ENCODE measurements at regions not wholly inside any gene's neighbourhood (a gene's known extent, or its start where the extent isn't known, plus 50 kb on each side); places are given as distances from the start of the nearest gene placed in this dataset.
"Not testable (repeated sequence)": the region's sequence is repeated elsewhere in the genome, so short reads cannot be mapped to it uniquely, and the experiment has no call there.

DNA sequence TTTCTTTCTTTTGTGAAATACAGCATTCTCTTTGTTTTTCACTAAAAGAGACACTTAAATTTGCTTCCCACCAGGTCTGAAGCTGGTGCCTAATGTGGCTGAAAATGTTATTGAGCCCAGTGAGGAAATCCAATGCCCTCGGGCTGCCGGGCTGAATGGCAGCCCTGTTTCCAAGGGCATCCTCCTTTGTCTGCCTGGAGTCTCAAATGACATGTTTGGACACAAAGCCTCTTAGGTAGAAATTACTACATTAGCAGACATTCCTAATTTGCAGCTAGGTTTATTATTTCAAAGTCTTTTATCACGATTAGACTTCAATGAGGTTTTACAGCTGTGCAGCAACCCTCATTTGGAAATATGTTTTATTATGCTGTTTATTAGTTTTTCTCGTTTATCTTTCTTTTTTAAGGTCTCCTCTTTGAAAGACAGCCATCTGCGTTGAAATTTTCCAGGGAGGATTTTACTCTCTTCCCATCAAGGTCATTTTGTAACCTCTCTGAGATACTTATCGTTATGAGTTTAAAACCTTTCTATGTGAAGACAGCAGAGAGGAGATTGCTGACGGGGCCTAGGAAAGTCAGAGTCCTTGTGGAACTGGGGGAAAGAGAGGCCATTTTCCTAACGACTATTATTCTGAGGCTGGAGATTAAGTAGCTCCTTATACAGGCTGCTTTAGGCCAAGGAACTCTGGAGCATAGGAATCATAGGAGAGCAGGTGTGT lies 59.0 kb upstream of the ZNF532 start:
- Mint-ChIP-seq H3K27me3 (no peaks in the 10 kb centered on the region), H3K36me3 (no peaks in the 10 kb centered on the region), H3K4me3 (no peak overlapping the region), H3K27ac (peak overlapping the region; percentile 60), H3K4me1 (ENCODE audit: unreplicated experiment) (peaks cover 26% of the 10 kb centered on the region), H3K9me3 (peaks cover 4% of the 10 kb centered on the region)
- TF ChIP-seq, protein P1, sequence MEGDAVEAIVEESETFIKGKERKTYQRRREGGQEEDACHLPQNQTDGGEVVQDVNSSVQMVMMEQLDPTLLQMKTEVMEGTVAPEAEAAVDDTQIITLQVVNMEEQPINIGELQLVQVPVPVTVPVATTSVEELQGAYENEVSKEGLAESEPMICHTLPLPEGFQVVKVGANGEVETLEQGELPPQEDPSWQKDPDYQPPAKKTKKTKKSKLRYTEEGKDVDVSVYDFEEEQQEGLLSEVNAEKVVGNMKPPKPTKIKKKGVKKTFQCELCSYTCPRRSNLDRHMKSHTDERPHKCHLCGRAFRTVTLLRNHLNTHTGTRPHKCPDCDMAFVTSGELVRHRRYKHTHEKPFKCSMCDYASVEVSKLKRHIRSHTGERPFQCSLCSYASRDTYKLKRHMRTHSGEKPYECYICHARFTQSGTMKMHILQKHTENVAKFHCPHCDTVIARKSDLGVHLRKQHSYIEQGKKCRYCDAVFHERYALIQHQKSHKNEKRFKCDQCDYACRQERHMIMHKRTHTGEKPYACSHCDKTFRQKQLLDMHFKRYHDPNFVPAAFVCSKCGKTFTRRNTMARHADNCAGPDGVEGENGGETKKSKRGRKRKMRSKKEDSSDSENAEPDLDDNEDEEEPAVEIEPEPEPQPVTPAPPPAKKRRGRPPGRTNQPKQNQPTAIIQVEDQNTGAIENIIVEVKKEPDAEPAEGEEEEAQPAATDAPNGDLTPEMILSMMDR (conservative IDR thresholded peaks at IDR 0.05): no peak
- DNase-seq (ENCODE audit: extremely low spot score, unreplicated experiment): no peak

- Mint-ChIP-seq H3K9me3 (peaks cover 4% of the 10 kb centered on the region), H3K36me3 (no peaks in the 10 kb centered on the region), H3K4me3 (no peak overlapping the region), H3K4me1 (ENCODE audit: unreplicated experiment) (peaks cover 23% of the 10 kb centered on the region), H3K27ac (no peak overlapping the region), H3K27me3 (no peaks in the 10 kb centered on the region)
- DNase-seq (ENCODE audit: extremely low spot score, unreplicated experiment): no peak
- TF ChIP-seq, protein P1 (conservative IDR thresholded peaks at IDR 0.05): no peak
Measured at GRCh38 chr18:58806826-58807714, 57.6 kb upstream of the ZNF532 start.

GRCh38 chr18:58807766-58808165 lies 56.9 kb upstream of the ZNF532 start:
- DNase-seq (ENCODE audit: extremely low spot score, unreplicated experiment): no peak
- Mint-ChIP-seq H3K4me3 (no peak overlapping the region), H3K36me3 (no peaks in the 10 kb centered on the region), H3K27me3 (no peaks in the 10 kb centered on the region), H3K4me1 (ENCODE audit: unreplicated experiment) (peaks cover 23% of the 10 kb centered on the region), H3K27ac (no peak overlapping the region), H3K9me3 (peaks cover 4% of the 10 kb centered on the region)
- TF ChIP-seq, protein P1 (conservative IDR thresholded peaks at IDR 0.05): no peak

- H3K4me1 Mint-ChIP-seq (ENCODE audit: unreplicated experiment): peaks cover 23% of the 10 kb centered on the region
- DNase-seq (ENCODE audit: extremely low spot score, unreplicated experiment): no peak
- no peak overlapping the region for H3K4me3 Mint-ChIP-seq
- TF ChIP-seq, protein P1 (conservative IDR thresholded peaks at IDR 0.05): no peak
- peaks cover 4% of the 10 kb centered on the region for H3K9me3 Mint-ChIP-seq
- no peaks in the 10 kb centered on the region for H3K36me3 Mint-ChIP-seq
- no peaks in the 10 kb centered on the region for H3K27me3 Mint-ChIP-seq
- no peak overlapping the region for H3K27ac Mint-ChIP-seq
Measured at GRCh38 chr18:58808349-58808748, 56.3 kb upstream of the ZNF532 start.

DNA sequence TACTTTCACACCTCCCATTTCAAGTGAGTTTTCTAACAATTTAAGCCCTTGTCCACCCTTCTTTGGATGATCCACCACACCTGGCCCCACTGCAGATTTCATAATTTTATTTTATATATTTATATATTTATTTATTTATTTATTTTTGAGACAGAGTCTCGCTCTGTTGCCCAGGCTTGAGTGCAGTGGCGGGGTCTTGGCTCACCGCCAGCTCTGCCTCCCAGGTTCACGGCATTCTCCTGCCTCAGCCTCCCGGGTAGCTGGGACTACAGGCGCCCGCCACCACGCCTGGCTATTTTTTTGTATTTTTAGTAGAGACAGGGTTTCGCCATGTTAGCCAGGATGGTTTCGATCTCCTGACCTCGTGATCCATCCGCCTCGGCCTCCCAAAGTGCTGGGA lies 52.8 kb upstream of the ZNF532 start:
- not testable (repeated sequence) for H3K4me1 Mint-ChIP-seq (ENCODE audit: unreplicated experiment); H3K36me3 Mint-ChIP-seq; DNase-seq (ENCODE audit: extremely low spot score, unreplicated experiment); H3K27ac Mint-ChIP-seq; H3K27me3 Mint-ChIP-seq; H3K9me3 Mint-ChIP-seq; H3K4me3 Mint-ChIP-seq

DNA sequence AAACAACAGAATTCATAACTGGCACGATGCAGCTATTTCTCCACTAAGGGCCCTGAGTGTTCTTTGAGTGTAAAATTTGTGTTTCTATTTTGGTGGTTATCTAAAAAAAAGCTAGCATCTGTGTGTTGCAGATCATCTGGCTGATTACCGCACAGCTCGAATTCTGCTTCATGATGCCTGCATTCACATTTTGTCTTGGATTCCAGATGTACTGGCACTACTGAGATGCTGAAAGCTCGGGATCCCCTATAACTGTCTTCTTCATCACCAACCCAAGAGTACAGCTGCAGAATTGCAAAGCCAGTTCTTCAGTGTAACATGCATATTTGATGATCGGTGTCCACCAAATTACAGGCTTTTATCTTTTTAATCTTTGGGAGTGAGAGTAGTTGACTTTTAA lies 51.6 kb upstream of the ZNF532 start:
- Mint-ChIP-seq H3K27ac (no peak overlapping the region), H3K36me3 (no peaks in the 10 kb centered on the region), H3K4me1 (ENCODE audit: unreplicated experiment) (no peaks in the 10 kb centered on the region), H3K27me3 (no peaks in the 10 kb centered on the region), H3K4me3 (no peak overlapping the region), H3K9me3 (no peaks in the 10 kb centered on the region)
- DNase-seq (ENCODE audit: extremely low spot score, unreplicated experiment): no peak
- TF ChIP-seq, protein P1 (conservative IDR thresholded peaks at IDR 0.05): no peak
